ENCODE measurements at regions not wholly inside any gene's neighbourhood (a gene's known extent, or its start where the extent isn't known, plus 50 kb on each side); places are given as distances from the start of the nearest gene placed in this dataset.

GRCh38 chr7:18370633-18371032, 124.9 kb upstream of the HDAC9 start:
- DNase-seq: no peak

- DNase-seq: no peak
Observed at GRCh38 chr7:18378989-18379605, 116.5 kb upstream of the HDAC9 start.

- no peak for DNase-seq
Observed at GRCh38 chr7:18384491-18385143, 110.9 kb upstream of the HDAC9 start.

GRCh38 chr7:18386607-18387006, 108.9 kb upstream of the HDAC9 start:
- DNase-seq: no peak

GRCh38 chr7:18387191-18387735, 108.3 kb upstream of the HDAC9 start:
- DNase-seq: no peak

GRCh38 chr7:18390535-18390907, 105.0 kb upstream of the HDAC9 start:
- no peak for DNase-seq

GRCh38 chr7:18393465-18394118, 102.0 kb upstream of the HDAC9 start:
- no peak for DNase-seq

GRCh38 chr7:18395868-18396267, 99.7 kb upstream of the HDAC9 start:
- DNase-seq: no peak

- DNase-seq: no peak
Observed at GRCh38 chr7:18396953-18397352, 98.6 kb upstream of the HDAC9 start.

GRCh38 chr7:18399436-18400235, 95.9 kb upstream of the HDAC9 start:
- DNase-seq: no peak

- no peak for DNase-seq
Observed at GRCh38 chr7:18400275-18400674, 95.3 kb upstream of the HDAC9 start.

- no peak for DNase-seq
Observed at GRCh38 chr7:18400726-18401125, 94.8 kb upstream of the HDAC9 start.

- DNase-seq: no peak
Observed at GRCh38 chr7:18401757-18402156, 93.8 kb upstream of the HDAC9 start.

GRCh38 chr7:18402488-18403183, 92.9 kb upstream of the HDAC9 start:
- no peak for DNase-seq

- DNase-seq: no peak
Observed at GRCh38 chr7:18405726-18406125, 89.8 kb upstream of the HDAC9 start.

- DNase-seq: no peak
Observed at GRCh38 chr7:18407385-18407784, 88.2 kb upstream of the HDAC9 start.

GRCh38 chr7:18408461-18408860, 87.1 kb upstream of the HDAC9 start:
- DNase-seq: no peak

- no peak for DNase-seq
Observed at GRCh38 chr7:18408868-18409267, 86.7 kb upstream of the HDAC9 start.

- no peak for DNase-seq
Observed at GRCh38 chr7:18413447-18413846, 82.1 kb upstream of the HDAC9 start.

- DNase-seq: no peak
Observed at GRCh38 chr7:18414885-18415284, 80.7 kb upstream of the HDAC9 start.

GRCh38 chr7:18416988-18417387, 78.6 kb upstream of the HDAC9 start:
- no peak for DNase-seq

- DNase-seq: no peak
Observed at GRCh38 chr7:18419456-18419855, 76.1 kb upstream of the HDAC9 start.

GRCh38 chr7:18420108-18420507, 75.4 kb upstream of the HDAC9 start:
- DNase-seq: no peak

All from CD4-positive, alpha-beta T cell treated with Interleukin-4 for 1 hour (primary cell).